ENCODE measurements at regions not wholly inside any gene's neighbourhood (a gene's known extent, or its start where the extent isn't known, plus 50 kb on each side); places are given as distances from the start of the nearest gene placed in this dataset.

- ChIA-PET POLR2A (no interaction called here), CTCF (no interaction called here)
- no peak for DNase-seq (ENCODE audit: low read depth)
- Histone ChIP-seq H3K36me3 (ENCODE audit: control insufficient read depth, insufficient read depth, low read length) (no peaks in the 10 kb centered on the region), H3K4me3 (ENCODE audit: low read depth, low read length) (no peak overlapping the region), H3K27me3 (ENCODE audit: control insufficient read depth, insufficient read depth, low read length) (no peaks in the 10 kb centered on the region)
- TF ChIP-seq, protein P1, sequence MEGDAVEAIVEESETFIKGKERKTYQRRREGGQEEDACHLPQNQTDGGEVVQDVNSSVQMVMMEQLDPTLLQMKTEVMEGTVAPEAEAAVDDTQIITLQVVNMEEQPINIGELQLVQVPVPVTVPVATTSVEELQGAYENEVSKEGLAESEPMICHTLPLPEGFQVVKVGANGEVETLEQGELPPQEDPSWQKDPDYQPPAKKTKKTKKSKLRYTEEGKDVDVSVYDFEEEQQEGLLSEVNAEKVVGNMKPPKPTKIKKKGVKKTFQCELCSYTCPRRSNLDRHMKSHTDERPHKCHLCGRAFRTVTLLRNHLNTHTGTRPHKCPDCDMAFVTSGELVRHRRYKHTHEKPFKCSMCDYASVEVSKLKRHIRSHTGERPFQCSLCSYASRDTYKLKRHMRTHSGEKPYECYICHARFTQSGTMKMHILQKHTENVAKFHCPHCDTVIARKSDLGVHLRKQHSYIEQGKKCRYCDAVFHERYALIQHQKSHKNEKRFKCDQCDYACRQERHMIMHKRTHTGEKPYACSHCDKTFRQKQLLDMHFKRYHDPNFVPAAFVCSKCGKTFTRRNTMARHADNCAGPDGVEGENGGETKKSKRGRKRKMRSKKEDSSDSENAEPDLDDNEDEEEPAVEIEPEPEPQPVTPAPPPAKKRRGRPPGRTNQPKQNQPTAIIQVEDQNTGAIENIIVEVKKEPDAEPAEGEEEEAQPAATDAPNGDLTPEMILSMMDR (IDR thresholded peaks at IDR 0.05; ENCODE audit: insufficient read depth, low read depth, low read length) = no peak
Measured at GRCh38 chr5:66519626-66520025, 76.6 kb upstream of the MAST4 start.

GRCh38 chr5:66520854-66521253 lies 75.3 kb upstream of the MAST4 start:
- ChIA-PET POLR2A (no interaction called here), CTCF (no interaction called here)
- TF ChIP-seq, protein P1 (IDR thresholded peaks at IDR 0.05; ENCODE audit: insufficient read depth, low read depth, low read length) = no peak
- H3K36me3 ChIP-seq (ENCODE audit: control insufficient read depth, insufficient read depth, low read length) = no peaks in the 10 kb centered on the region
- no peaks in the 10 kb centered on the region for H3K27me3 ChIP-seq (ENCODE audit: control insufficient read depth, insufficient read depth, low read length)
- no peak overlapping the region for H3K4me3 ChIP-seq (ENCODE audit: low read depth, low read length)
- no peak for DNase-seq (ENCODE audit: low read depth)

DNA sequence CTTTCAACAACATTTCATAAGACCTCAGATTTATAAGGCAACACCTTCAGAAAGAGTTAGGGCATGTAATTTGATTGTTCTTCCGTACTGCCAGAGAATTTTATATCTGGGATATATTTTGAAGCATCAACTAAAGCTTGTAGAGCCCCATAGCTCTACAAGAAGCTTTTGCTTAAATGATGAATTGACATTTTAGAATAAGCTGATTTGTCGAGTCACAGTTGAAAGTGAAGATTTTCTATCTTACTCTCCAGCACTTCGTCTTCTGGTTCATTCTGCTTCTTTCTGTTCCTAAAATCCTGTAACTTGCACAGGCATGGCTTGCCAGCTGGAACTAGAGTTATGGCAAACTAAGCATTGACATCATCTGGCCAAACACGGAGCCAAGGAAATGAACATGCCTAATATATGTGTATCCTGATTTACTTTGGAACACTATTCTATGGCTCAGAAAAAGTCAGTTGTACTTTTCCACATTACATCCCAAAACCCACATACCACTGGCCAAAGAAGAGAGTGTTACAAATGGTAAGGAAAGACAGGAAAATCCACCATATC lies 68.6 kb upstream of the MAST4 start:
- TF ChIP-seq, protein P1 (IDR thresholded peaks at IDR 0.05; ENCODE audit: insufficient read depth, low read depth, low read length) = no peak
- CTCF ChIA-PET = no interaction called here
- Histone ChIP-seq H3K36me3 (ENCODE audit: control insufficient read depth, insufficient read depth, low read length) (no peaks in the 10 kb centered on the region), H3K27me3 (ENCODE audit: control insufficient read depth, insufficient read depth, low read length) (no peaks in the 10 kb centered on the region), H3K4me3 (ENCODE audit: low read depth, low read length) (no peak overlapping the region)
- POLR2A ChIA-PET = no interaction called here
- DNase-seq (ENCODE audit: low read depth) = no peak

DNA sequence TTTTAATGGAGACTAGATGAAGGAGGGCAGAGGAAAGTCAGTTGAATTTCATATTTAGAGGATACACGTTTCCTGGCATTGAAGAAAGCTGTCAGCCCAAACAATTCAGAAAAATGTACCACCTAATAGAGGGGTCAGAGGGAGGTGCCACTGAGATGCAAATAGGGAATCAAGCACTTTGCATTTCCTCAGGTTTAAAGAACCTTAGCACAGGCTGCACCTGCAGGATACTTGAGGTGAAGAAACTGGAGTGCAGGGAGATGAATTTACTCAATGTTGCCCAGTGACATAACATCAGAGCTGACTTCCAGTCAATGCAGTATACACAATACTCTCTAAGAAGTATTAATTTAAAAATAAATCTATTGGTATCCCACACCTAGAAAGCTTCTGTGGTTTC lies 67.0 kb upstream of the MAST4 start:
- no peaks in the 10 kb centered on the region for H3K27me3 ChIP-seq (ENCODE audit: control insufficient read depth, insufficient read depth, low read length)
- TF ChIP-seq, protein P1 (IDR thresholded peaks at IDR 0.05; ENCODE audit: insufficient read depth, low read depth, low read length) = no peak
- no peak for DNase-seq (ENCODE audit: low read depth)
- H3K36me3 ChIP-seq (ENCODE audit: control insufficient read depth, insufficient read depth, low read length) = no peaks in the 10 kb centered on the region
- CTCF ChIA-PET = interaction anchor here (1.4 kb wide), 1 partner anchor 12 kb away, joined by 3 read pairs; no protein-coding TSS in a partner anchor
- no peak overlapping the region for H3K4me3 ChIP-seq (ENCODE audit: low read depth, low read length)
- POLR2A ChIA-PET = no interaction called here

DNA sequence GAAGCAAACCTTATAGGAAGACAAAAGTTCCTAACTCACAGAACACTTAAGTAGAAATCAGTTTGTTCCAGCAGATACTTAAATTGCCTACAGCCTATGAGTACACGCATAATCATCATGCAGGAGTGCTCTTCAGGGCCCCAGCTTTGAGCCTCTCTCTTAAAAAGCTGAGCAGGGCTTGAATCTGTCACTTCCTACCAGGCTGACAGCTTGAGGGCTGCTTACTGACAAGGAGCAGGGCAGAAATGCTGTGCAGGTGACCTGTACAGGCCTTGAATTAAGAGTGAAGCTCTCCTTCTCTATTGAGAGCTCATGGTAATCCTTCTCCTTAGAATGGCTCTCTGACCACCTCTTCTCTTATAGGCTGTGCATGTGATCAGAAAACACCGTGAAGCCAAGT lies 66.5 kb upstream of the MAST4 start:
- Histone ChIP-seq H3K4me3 (ENCODE audit: low read depth, low read length) (no peak overlapping the region), H3K27me3 (ENCODE audit: control insufficient read depth, insufficient read depth, low read length) (no peaks in the 10 kb centered on the region), H3K36me3 (ENCODE audit: control insufficient read depth, insufficient read depth, low read length) (no peaks in the 10 kb centered on the region)
- TF ChIP-seq, protein P1 (IDR thresholded peaks at IDR 0.05; ENCODE audit: insufficient read depth, low read depth, low read length) = no peak
- POLR2A ChIA-PET = no interaction called here
- no peak for DNase-seq (ENCODE audit: low read depth)
- CTCF ChIA-PET = interaction anchor here (1.4 kb wide), 1 partner anchor 13 kb away, joined by 3 read pairs; no protein-coding TSS in a partner anchor

Measured in BJ (cell line).